Fibroblast of pulmonary artery (primary cell): ENCODE measurements at regions not wholly inside any gene's neighbourhood (a gene's known extent, or its start where the extent isn't known, plus 50 kb on each side); places are given as distances from the start of the nearest gene placed in this dataset.

Experiments used
- DNase-seq: peaks from one replicate; pipeline ENCODE4 v3.0.0-alpha.2; 2010; ENCODE audit warnings: low read depth
- H3K4me3 ChIP-seq: replicated peaks from 2 replicates; pipeline ENCODE4 v1.5.1; 2011; ENCODE audit warnings: low read depth, mild to moderate bottlenecking, control low read depth, low read length, moderate library complexity
- CTCF ChIP-seq: IDR thresholded peaks from 2 replicates; pipeline ENCODE4 v1.5.1; 2011; ENCODE audit warnings: mild to moderate bottlenecking, control low read depth, low read length, inconsistent platforms; ENCODE audit errors: missing control alignments

DNA sequence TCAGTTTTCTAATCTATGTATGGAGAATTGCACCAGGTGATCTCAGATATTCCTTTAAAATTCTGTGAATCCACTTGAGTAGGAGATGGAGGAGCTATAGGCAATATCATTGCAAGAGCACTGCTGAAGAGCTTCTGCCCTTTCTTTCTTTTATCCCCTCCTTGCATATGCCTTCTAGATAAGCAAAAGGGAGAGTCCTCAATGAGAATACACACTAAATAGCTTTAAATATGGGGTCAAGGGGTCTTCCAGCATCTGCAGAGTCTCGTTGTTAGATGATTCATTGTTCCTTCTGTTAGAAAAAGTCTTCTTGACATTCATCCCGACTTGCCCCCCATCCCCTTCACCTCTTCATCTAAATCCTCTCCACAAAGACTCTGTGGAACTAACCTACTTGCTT lies 156.1 kb downstream of the PIK3R1 start:
- no peak overlapping the region for H3K4me3 ChIP-seq
- TF ChIP-seq CTCF: no peak
- no peak for DNase-seq

GRCh38 chr5:68372161-68372560 lies 156.6 kb downstream of the PIK3R1 start:
- TF ChIP-seq CTCF: no peak
- no peak for DNase-seq
- H3K4me3 ChIP-seq: no peak overlapping the region

DNA sequence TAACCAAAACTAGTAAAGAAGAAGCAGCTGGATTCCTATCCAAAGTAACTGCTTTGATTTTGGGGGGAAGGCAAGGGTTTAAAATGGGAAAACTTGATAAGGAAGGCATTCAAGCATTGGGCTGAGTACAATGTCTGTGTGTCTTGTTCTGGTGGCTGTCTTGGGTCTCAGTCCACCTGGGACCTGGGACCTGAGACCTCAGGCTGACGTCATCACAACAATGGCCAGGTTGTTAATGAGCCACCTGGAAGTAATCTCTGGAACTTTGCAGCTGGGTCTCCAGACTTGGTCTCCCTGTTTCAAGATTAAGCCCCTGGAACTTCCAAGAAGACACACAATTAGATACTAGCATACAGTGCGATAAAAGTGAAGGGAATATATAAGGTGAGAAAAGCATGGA lies 157.5 kb downstream of the PIK3R1 start:
- TF ChIP-seq CTCF: no peak
- DNase-seq: no peak
- H3K4me3 ChIP-seq: no peak overlapping the region

- no peak overlapping the region for H3K4me3 ChIP-seq
- DNase-seq: peak; percentile 9
- TF ChIP-seq CTCF: no peak
Observed at GRCh38 chr5:68374796-68375518, 159.4 kb downstream of the PIK3R1 start.

DNA sequence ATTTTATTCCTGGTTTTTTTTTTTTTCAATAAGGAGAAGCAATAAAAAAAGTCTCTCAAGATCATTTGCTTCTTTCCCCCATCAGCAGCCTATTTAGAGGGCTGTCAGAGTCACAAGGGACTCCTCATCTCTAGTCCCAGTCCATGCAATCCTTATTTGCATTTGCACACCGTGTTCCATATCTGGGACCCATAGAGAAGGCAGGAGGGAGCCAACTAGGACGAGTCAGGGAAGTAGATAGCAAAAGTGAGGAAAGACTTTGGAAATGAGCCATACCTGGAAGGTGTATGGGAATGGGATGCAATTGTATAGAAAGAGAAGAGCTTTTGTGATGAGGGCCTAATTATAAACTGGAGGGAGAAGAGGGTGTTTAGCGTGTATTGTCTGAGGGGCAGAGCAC lies 160.0 kb downstream of the PIK3R1 start:
- no peak for TF ChIP-seq CTCF
- no peak overlapping the region for H3K4me3 ChIP-seq
- DNase-seq: no peak

- TF ChIP-seq CTCF: no peak
Observed at GRCh38 chr5:68376935-68377334, 161.4 kb downstream of the PIK3R1 start.

GRCh38 chr5:68377733-68378132 lies 162.2 kb downstream of the PIK3R1 start:
- TF ChIP-seq CTCF: no peak
- no peak for DNase-seq
- no peak overlapping the region for H3K4me3 ChIP-seq

More at GRCh38 chr5:68376935-68377334, 161.4 kb downstream of the PIK3R1 start:
- no peak overlapping the region for H3K4me3 ChIP-seq
- no peak for DNase-seq
